ENCODE measurements at regions not wholly inside any gene's neighbourhood (a gene's known extent, or its start where the extent isn't known, plus 50 kb on each side); places are given as distances from the start of the nearest gene placed in this dataset.

DNA sequence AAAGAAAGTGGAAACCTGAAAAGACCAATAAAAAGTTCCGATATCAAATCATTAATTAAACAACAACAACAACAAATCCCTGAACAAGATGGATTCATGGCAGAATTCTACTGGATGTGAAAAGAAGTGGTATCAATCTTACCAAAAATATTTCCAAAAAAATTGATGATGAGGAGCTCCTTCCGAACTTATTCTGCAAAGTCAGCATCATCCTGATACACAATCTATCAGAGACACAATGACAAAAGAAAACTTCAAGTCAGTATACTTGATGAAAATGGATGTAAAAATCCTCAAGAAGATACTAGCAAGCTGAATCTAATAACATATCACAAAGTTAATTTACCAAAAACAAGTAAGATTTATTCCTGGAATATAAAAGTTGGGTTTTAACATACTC lies 881.8 kb downstream of the SI start:
- no peak for DNase-seq (ENCODE audit: low read depth)
- H3K4me3 ChIP-seq (ENCODE audit: low read depth, low read length), result no peak overlapping the region
- TF ChIP-seq, protein P1, sequence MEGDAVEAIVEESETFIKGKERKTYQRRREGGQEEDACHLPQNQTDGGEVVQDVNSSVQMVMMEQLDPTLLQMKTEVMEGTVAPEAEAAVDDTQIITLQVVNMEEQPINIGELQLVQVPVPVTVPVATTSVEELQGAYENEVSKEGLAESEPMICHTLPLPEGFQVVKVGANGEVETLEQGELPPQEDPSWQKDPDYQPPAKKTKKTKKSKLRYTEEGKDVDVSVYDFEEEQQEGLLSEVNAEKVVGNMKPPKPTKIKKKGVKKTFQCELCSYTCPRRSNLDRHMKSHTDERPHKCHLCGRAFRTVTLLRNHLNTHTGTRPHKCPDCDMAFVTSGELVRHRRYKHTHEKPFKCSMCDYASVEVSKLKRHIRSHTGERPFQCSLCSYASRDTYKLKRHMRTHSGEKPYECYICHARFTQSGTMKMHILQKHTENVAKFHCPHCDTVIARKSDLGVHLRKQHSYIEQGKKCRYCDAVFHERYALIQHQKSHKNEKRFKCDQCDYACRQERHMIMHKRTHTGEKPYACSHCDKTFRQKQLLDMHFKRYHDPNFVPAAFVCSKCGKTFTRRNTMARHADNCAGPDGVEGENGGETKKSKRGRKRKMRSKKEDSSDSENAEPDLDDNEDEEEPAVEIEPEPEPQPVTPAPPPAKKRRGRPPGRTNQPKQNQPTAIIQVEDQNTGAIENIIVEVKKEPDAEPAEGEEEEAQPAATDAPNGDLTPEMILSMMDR (IDR thresholded peaks at IDR 0.05; ENCODE audit: insufficient read depth, low read depth, low read length), result no peak

DNA sequence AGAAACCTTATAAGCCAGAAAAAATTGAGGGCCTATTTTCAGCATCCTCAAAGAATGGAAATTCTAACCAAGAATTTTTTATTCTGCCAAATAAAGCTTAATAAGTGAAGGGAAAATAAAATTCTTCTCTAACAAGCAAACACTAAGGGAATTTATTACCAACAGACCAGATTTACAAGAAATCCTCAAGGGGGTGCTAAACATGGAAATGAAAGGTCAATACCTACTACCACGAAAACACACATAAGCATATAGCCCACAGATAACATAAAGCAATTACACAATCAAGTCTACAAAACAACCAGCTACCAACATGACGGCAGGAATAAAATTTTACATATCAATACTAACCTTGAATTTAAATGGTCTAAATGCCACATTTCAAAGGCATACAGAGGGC lies 883.5 kb downstream of the SI start:
- no peak overlapping the region for H3K4me3 ChIP-seq (ENCODE audit: low read depth, low read length)
- TF ChIP-seq, protein P1 (IDR thresholded peaks at IDR 0.05; ENCODE audit: insufficient read depth, low read depth, low read length), result no peak
- DNase-seq (ENCODE audit: low read depth), result no peak

DNA sequence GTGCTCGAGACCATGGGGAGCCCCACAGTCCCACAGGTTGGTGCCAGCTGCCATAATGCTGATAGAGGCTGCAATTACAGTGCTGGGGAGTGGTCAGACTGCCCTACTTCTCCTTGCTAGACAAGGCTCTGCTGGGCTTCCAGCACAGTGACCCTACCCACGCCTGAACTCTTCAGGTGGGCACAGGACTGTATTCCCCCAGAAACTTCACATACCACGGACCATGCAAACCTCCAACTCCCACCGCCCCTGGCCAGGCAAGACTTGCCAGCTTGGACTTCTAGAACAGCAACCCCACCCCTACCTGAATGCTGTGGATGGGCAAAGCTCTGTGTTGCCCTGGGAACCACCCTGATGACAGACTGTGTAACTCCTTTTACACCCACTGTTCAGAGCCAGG lies 885.3 kb downstream of the SI start:
- no peak for DNase-seq (ENCODE audit: low read depth)
- no peak overlapping the region for H3K4me3 ChIP-seq (ENCODE audit: low read depth, low read length)
- TF ChIP-seq, protein P1 (IDR thresholded peaks at IDR 0.05; ENCODE audit: insufficient read depth, low read depth, low read length), result no peak

DNA sequence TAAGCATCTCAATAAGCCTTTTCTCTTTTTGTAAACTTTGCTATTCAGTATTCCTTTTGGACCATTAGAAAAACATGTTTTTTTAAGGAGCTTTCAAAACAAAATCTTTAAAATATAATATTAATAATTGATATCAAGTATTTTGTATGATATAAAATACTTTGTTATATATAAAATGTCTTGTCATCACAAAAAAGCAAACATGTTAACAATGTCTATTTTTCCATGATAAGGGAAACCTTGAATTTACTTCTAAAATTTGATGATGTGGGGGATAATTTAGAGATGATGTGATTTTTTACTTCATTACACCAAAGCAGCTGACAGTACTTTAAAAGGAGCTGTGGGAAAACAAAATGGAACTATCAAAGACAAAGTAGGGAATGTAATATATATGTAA lies 887.7 kb downstream of the SI start:
- no peak overlapping the region for H3K4me3 ChIP-seq (ENCODE audit: low read depth, low read length)
- DNase-seq (ENCODE audit: low read depth), result no peak
- TF ChIP-seq, protein P1 (IDR thresholded peaks at IDR 0.05; ENCODE audit: insufficient read depth, low read depth, low read length), result no peak

DNA sequence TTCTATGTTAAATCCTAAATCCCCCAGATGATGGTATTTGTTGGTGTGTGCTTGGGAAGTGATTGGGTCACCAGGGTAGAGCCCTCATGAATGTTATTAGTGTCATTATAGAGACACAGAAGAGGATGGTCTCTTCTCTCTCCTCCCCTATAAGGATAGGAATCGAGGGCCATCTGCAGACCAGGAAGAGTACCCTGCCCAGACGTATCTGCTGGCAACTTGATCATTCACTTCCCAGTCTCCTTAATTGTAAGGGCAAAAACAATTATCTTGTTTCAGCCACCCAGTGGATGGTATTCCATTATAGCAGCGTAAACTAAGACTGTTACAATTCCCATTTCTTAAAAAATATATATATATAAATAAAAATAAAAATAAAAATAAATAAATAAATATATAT lies 892.2 kb downstream of the SI start:
- no peak for DNase-seq (ENCODE audit: low read depth)
- TF ChIP-seq, protein P1 (IDR thresholded peaks at IDR 0.05; ENCODE audit: insufficient read depth, low read depth, low read length), result no peak
- H3K4me3 ChIP-seq (ENCODE audit: low read depth, low read length), result no peak overlapping the region

DNA sequence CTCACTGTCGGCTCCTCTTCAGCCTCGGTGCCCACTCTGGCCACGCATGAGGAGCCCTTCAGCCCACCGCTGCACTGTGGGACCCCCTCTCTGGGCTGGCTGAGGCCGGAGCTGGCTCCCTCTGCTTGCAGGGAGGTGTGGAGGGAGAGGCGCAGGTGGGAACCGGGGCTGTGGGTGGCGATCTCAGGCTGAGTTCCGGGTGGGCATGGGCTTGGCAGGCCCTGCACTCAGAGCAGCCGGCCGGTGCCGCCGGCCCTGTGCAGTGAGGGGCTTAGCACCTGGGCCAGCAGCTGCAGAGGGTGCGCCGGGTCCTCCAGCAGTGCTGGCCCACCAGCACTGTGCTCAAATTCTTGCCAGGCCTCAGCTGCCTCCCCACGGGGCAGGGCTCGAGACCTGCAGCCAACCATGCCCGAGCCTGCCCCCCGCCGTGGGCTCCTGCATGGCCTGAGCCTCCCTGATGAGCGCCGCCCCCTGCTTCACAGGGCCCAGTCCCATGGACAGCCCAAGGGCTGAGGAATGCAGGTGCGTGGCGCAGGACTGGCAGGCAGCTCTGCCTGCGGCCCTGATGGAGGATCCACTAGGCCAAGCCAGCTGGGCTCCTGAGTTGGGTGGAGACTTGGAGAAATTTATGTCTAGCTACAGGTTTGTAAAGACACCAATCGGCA lies 899.1 kb downstream of the SI start:
- no peak for DNase-seq (ENCODE audit: low read depth)
- H3K4me3 ChIP-seq (ENCODE audit: low read depth, low read length), result no peak overlapping the region
- TF ChIP-seq, protein P1 (IDR thresholded peaks at IDR 0.05; ENCODE audit: insufficient read depth, low read depth, low read length), result no peak

DNA sequence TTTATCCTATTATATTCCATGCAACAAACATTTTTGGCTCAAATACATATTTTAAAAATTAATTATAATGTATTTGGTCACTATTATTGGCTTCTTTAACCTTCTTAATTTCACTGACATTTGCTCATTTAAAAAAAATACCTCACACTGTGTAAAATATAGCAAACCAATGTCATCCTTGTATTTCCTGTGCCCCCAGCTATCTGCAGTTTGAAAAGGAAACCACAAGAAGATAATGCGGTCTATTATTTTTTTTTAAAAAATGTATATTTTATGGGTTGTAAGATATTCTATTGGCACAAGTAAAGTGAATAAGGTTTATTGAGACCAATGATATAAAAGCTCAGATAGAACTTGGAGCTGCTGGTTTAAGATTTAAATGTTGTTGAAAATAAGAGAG lies 904.2 kb downstream of the SI start:
- TF ChIP-seq, protein P1 (IDR thresholded peaks at IDR 0.05; ENCODE audit: insufficient read depth, low read depth, low read length), result no peak
- no peak for DNase-seq (ENCODE audit: low read depth)
- no peak overlapping the region for H3K4me3 ChIP-seq (ENCODE audit: low read depth, low read length)
